Esophagus (tissue), 2 donors: ENCODE measurements at regions not wholly inside any gene's neighbourhood (a gene's known extent, or its start where the extent isn't known, plus 50 kb on each side); places are given as distances from the start of the nearest gene placed in this dataset.

Experiments used
- H3K27ac ChIP-seq, 2 donors: one replicate each; pipeline ENCODE4 v1.5.1; 2013; ENCODE audit warnings: low read depth in 2 of 2, mild to moderate bottlenecking in 2 of 2, inconsistent platforms in 1 of 2, low read length in 1 of 2, moderate library complexity in 1 of 2
- H3K27me3 ChIP-seq, 2 donors: one replicate each; pipeline ENCODE4 v1.6.1; 2013; ENCODE audit warnings: low read length in 2 of 2, control low read depth in 1 of 2, mild to moderate bottlenecking in 1 of 2; ENCODE audit not compliant: insufficient read depth in 2 of 2, control insufficient read depth in 1 of 2
- H3K36me3 ChIP-seq, 2 donors: one replicate each; pipeline ENCODE4 v1.6.1; 2013; ENCODE audit warnings: low read length in 1 of 2; ENCODE audit not compliant: control insufficient read depth in 2 of 2, insufficient read depth in 2 of 2
- H3K4me1 ChIP-seq, 2 donors: one replicate each; pipeline ENCODE4 v1.6.1; 2013; ENCODE audit warnings: low read length in 1 of 2; ENCODE audit not compliant: control insufficient read depth in 2 of 2, insufficient read depth in 2 of 2
- H3K4me3 ChIP-seq, 2 donors: one replicate each; pipeline ENCODE4 v1.5.1; 2013; ENCODE audit warnings: low read length in 2 of 2, mild to moderate bottlenecking in 2 of 2, low read depth in 1 of 2, moderate library complexity in 1 of 2
- H3K9me3 ChIP-seq, 2 donors: one replicate each; pipeline ENCODE4 v1.6.1; 2013; ENCODE audit warnings: mild to moderate bottlenecking in 2 of 2, low read depth in 1 of 2, low read length in 1 of 2, moderate library complexity in 1 of 2; ENCODE audit not compliant: control insufficient read depth in 2 of 2, insufficient read depth in 1 of 2
- WGBS, 2 donors: extraction: QIAGEN DNeasy Blood & Tissue Kit; methylation state at CpG; one replicate each; pipeline ENCODE4 v1.1.7; 2013; 5-methylcytosine and 5-hydroxymethylcytosine counted together
- donor health status: healthy with polysubstance abuse.
- donor health status: Bipolar disorder and iron deficiency.

GRCh38 chr1:72557446-72558049 lies 275.2 kb upstream of the NEGR1 start:
- Histone ChIP-seq H3K4me1 (no peaks in the 10 kb centered on the region), H3K4me3 (no peak overlapping the region), H3K27me3 (no peaks in the 10 kb centered on the region), H3K27ac (no peak overlapping the region), H3K36me3 (no peaks in the 10 kb centered on the region), H3K9me3 (no peaks in the 10 kb centered on the region)
- 84 to 89% methylated on average over 1 of the region's 1 CpG for WGBS, 2 donors

DNA sequence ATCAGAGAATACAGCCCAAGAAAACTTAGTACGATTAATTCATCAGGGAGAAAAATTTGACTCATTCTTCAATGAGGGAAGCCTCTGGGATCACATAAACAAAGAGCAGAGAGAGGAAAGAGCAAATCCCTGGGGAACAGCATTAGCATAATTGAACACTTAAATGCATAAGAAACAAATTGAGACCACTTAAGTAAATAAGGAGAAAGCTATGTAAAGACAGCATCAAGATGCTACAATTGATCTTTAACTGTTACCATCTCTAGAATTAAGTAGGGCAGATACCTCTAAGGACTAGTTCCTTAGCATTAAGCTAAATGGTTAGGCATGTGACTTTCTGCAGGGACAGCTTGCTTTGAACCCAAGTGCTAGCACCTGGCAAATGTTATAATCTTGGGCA lies 265.1 kb upstream of the NEGR1 start:
- Histone ChIP-seq H3K27me3 (no peaks in the 10 kb centered on the region), H3K4me3 (no peak overlapping the region), H3K27ac (no peak overlapping the region), H3K36me3 (no peaks in the 10 kb centered on the region), H3K4me1 (no peaks in the 10 kb centered on the region), H3K9me3 (peaks cover 0 to 2% of the 10 kb centered on the region in 2 donors)
- 63 to 66% methylated on average over 1 of the region's 1 CpG for WGBS, 2 donors

DNA sequence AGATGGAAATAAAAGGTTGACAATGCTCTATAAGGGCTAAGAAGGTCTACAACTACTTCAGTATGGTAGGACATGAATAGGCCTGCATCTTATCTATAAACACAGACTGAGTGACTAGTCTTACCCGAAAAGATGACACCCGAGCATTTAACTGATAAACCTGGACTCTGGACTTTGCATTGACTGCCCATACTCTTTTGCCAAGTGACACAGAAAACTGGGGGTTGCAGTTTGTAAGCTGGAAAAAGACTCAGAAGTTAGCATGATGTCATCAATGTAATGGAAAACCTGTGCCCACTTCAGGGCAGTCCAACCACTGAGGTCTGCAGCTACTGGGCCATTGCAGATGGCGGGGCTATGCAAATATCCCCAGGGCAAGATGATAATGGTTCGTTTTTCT lies 258.3 kb upstream of the NEGR1 start:
- no peak overlapping the region for H3K4me3 ChIP-seq
- H3K27me3 ChIP-seq = no peaks in the 10 kb centered on the region
- no peaks in the 10 kb centered on the region for H3K4me1 ChIP-seq
- H3K27ac ChIP-seq = no peak overlapping the region
- no peaks in the 10 kb centered on the region for H3K36me3 ChIP-seq
- WGBS, 2 donors = 67 to 74% methylated on average over 4 of the region's 4 CpGs
- peaks cover 4 to 5% of the 10 kb centered on the region in 2 donors for H3K9me3 ChIP-seq

DNA sequence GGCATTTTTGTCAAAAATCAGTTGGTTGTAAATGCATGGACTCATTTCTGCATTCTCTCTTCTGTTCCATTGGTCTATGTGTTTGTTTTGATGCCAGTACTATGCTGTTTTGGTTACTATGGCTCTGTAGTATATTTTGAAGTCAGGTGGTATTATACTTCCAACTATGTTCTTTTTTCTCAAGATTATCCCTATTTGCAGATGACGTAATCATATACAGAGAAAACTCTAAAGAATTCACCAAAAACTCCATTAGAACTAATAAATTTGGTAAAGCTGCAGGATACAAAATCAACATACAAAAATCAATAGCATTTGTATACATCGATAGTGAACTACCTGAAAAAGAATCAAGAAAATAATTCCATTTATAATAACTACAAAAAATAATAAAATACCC lies 253.1 kb upstream of the NEGR1 start:
- peaks cover 2 to 4% of the 10 kb centered on the region in 2 donors for H3K9me3 ChIP-seq
- WGBS, 2 donors = 84 to 92% methylated on average over 2 of the region's 2 CpGs
- no peak overlapping the region for H3K4me3 ChIP-seq

DNA sequence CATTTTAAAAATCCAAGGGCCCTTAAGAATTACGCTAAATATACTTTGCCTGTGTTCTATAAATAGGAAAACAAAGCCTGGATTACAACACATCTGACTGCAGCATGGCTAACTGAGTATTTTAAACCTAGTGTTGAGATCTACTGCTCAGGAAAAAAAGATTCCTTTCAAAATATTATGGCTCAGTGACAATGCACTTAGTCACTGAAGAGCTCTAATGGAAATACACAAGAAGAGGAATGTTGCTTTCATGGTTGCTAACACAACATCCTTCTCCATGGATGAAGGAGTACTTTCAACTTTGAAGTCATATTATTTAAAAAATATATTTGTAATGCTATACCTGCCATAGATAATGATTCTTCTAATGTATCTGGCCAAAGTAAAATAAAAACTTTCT lies 248.3 kb upstream of the NEGR1 start:
- H3K36me3 ChIP-seq = no peaks in the 10 kb centered on the region
- WGBS, 2 donors = 85 to 92% methylated on average over 1 of the region's 1 CpG
- no peak overlapping the region for H3K4me3 ChIP-seq
- H3K27me3 ChIP-seq = no peaks in the 10 kb centered on the region
- H3K27ac ChIP-seq = no peak overlapping the region
- H3K4me1 ChIP-seq = no peaks in the 10 kb centered on the region
- H3K9me3 ChIP-seq = no peaks in the 10 kb centered on the region

More for the DNA sequence above, 253.1 kb upstream of the NEGR1 start:
- Histone ChIP-seq H3K27ac (no peak overlapping the region), H3K27me3 (no peaks in the 10 kb centered on the region), H3K4me1 (no peaks in the 10 kb centered on the region), H3K36me3 (no peaks in the 10 kb centered on the region)

DNA sequence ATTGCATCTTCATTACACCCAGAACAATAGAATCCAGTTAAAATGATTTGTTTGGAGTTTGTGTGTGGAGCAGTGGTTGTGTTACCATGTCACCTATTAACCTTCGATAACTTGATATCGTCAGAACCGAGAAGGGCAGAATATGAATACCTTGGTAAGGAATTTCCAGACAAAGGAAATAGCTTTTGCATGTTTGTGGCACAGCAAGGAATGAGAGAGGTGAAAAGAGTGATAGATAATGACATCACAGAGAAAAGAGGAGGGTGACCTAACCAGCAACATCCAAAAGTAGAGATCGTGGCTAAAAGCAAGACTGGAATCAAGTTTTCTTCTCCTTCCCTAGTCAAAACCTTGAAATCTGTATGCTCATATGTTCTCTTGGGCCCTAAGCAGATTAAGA lies 244.6 kb upstream of the NEGR1 start:
- WGBS, 2 donors = 86 to 90% methylated on average over 4 of the region's 4 CpGs
- Histone ChIP-seq H3K4me3 (no peak overlapping the region), H3K27me3 (no peaks in the 10 kb centered on the region), H3K4me1 (no peaks in the 10 kb centered on the region), H3K9me3 (no peaks in the 10 kb centered on the region), H3K36me3 (no peaks in the 10 kb centered on the region), H3K27ac (no peak overlapping the region)

DNA sequence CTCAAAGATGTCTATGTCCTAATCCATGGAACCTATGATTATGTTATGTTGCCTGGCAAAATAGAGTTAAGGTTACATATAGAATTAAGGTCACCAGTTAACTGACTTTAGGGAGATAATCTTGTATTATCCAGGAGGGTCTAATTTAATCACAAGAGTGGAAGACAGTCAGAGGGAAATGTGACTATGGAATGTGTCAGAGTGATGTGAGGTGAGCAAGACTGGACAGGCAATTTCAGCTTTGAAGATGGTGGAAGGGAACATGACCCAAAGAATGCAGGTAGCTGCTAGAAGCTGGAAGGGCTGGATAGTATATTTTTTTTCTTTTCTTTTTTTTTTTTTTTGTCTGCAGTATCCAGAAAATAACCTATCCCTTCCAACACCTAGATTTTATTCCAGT lies 241.7 kb upstream of the NEGR1 start:
- no peaks in the 10 kb centered on the region for H3K27me3 ChIP-seq
- no peaks in the 10 kb centered on the region for H3K36me3 ChIP-seq
- no peaks in the 10 kb centered on the region for H3K4me1 ChIP-seq
- no peaks in the 10 kb centered on the region for H3K9me3 ChIP-seq
- no peak overlapping the region for H3K4me3 ChIP-seq
- H3K27ac ChIP-seq = no peak overlapping the region

GRCh38 chr1:72521659-72522058 lies 239.3 kb upstream of the NEGR1 start:
- no peaks in the 10 kb centered on the region for H3K4me1 ChIP-seq
- H3K27me3 ChIP-seq = no peaks in the 10 kb centered on the region
- no peak overlapping the region for H3K4me3 ChIP-seq
- H3K36me3 ChIP-seq = no peaks in the 10 kb centered on the region
- H3K27ac ChIP-seq = no peak overlapping the region
- no peaks in the 10 kb centered on the region for H3K9me3 ChIP-seq
- WGBS, 2 donors = 66 to 76% methylated on average over 2 of the region's 2 CpGs

DNA sequence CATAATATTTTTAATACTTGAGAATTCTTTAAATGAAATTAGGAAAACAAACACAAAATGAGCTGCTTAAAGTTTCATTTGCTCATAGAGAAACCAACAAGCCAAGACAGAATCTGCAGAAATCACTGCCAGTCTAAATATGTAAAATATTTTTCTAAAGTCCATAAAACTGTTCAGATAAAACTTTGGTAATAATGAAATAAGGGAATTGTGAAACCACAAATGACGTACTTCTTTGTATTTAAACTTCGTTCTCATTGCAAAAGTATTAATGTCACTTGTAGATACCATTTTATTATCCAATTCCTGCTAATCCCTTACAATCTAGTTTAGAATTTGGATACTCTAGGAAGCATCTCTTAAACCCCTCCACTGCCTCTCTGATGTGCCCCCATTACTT lies 234.5 kb upstream of the NEGR1 start:
- no peak overlapping the region for H3K27ac ChIP-seq
- no peaks in the 10 kb centered on the region for H3K9me3 ChIP-seq
- WGBS, 2 donors = 74 to 92% methylated on average over 2 of the region's 2 CpGs
- H3K4me1 ChIP-seq = no peaks in the 10 kb centered on the region
- H3K4me3 ChIP-seq = no peak overlapping the region
- H3K27me3 ChIP-seq = no peaks in the 10 kb centered on the region
- H3K36me3 ChIP-seq = no peaks in the 10 kb centered on the region

DNA sequence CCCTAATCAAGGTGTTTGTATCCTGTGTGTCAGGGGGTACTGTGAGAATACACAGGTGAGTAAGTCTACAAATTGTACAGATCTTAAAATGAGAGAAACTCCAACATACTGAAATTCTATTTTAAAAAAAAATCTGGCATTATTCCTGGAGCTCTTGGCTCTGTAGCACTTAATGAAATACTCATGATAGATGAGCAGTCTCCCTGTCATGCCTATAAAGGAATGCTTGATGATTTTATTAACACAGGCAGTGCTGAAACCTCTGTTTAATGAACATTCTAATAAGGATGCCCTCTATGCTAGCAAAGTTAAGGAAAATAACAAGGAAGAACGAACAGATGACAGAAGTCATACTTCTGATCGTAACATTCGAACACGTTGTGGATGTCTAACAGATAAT lies 233.9 kb upstream of the NEGR1 start:
- no peaks in the 10 kb centered on the region for H3K4me1 ChIP-seq
- WGBS, 2 donors = 73 to 78% methylated on average over 4 of the region's 4 CpGs

More for the DNA sequence above, 233.9 kb upstream of the NEGR1 start:
- Histone ChIP-seq H3K27me3 (no peaks in the 10 kb centered on the region), H3K9me3 (no peaks in the 10 kb centered on the region), H3K4me3 (no peak overlapping the region), H3K36me3 (no peaks in the 10 kb centered on the region), H3K27ac (no peak overlapping the region)
